ENCODE measurements at regions not wholly inside any gene's neighbourhood (a gene's known extent, or its start where the extent isn't known, plus 50 kb on each side); places are given as distances from the start of the nearest gene placed in this dataset.

DNA sequence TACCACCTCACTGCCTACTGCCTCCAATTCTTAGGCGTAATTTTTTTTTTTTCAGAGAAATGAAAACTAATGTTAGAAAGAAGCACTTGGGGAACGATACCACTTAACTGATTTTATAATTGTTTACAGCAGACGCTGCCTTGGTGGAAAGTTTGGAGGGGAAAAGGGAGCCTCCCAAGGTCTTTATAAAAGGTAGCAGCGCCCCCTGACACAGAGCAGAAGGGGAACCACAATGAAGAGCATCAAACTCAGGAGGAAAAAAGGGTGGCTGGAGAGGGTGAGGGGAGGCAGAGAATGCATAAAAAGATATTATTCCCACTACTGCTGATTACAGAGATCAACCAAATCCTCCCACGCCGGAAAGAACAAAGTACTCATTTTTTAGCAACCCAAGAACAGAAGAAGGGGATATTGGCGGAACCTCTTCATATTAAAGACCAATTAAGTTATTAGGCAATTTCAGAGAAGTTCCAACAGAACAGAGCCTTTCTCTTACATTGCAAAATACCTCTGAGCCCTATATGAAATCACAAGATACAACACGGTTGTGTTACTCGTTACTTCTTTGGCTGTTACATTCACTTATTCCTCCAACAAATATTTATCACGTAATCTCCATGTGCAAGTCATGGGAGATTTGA lies 135.8 kb downstream of the TEX36 start:
- TF ChIP-seq, protein P1, sequence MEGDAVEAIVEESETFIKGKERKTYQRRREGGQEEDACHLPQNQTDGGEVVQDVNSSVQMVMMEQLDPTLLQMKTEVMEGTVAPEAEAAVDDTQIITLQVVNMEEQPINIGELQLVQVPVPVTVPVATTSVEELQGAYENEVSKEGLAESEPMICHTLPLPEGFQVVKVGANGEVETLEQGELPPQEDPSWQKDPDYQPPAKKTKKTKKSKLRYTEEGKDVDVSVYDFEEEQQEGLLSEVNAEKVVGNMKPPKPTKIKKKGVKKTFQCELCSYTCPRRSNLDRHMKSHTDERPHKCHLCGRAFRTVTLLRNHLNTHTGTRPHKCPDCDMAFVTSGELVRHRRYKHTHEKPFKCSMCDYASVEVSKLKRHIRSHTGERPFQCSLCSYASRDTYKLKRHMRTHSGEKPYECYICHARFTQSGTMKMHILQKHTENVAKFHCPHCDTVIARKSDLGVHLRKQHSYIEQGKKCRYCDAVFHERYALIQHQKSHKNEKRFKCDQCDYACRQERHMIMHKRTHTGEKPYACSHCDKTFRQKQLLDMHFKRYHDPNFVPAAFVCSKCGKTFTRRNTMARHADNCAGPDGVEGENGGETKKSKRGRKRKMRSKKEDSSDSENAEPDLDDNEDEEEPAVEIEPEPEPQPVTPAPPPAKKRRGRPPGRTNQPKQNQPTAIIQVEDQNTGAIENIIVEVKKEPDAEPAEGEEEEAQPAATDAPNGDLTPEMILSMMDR (IDR thresholded peaks at IDR 0.05): no peak
- TF ChIP-seq POLR2A (IDR thresholded peaks at IDR 0.05): no peak

All from right lobe of liver (tissue), 4 donors.